ENCODE measurements at regions not wholly inside any gene's neighbourhood (a gene's known extent, or its start where the extent isn't known, plus 50 kb on each side); places are given as distances from the start of the nearest gene placed in this dataset.
A peak's percentile ranks its signal among the peaks of the same experiment; 100 is the strongest.
"Not testable (repeated sequence)": the region's sequence is repeated elsewhere in the genome, so short reads cannot be mapped to it uniquely, and the experiment has no call there.

DNA sequence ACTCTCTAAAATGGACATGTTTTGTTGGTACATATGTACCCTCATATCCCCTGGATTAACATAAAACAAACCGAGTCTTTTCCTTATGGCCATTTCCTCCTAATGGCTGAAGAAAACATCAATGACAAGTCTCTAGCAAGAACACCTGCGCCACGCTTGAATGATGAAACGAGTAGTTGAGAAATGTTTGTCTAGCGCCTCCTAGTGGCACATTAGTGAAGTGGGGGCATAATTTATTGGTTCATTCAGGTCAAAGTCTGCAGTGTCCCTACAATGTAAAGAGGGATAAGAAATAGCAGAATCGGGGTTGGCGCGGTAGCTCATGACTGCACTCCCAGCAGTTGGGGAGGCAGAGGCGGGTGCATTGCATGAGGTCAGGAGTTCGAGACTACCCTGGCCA lies 391.8 kb upstream of the USP9Y start:
- TF ChIP-seq, protein P1, sequence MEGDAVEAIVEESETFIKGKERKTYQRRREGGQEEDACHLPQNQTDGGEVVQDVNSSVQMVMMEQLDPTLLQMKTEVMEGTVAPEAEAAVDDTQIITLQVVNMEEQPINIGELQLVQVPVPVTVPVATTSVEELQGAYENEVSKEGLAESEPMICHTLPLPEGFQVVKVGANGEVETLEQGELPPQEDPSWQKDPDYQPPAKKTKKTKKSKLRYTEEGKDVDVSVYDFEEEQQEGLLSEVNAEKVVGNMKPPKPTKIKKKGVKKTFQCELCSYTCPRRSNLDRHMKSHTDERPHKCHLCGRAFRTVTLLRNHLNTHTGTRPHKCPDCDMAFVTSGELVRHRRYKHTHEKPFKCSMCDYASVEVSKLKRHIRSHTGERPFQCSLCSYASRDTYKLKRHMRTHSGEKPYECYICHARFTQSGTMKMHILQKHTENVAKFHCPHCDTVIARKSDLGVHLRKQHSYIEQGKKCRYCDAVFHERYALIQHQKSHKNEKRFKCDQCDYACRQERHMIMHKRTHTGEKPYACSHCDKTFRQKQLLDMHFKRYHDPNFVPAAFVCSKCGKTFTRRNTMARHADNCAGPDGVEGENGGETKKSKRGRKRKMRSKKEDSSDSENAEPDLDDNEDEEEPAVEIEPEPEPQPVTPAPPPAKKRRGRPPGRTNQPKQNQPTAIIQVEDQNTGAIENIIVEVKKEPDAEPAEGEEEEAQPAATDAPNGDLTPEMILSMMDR (IDR thresholded peaks at IDR 0.05; ENCODE audit: partially characterized antibody, unreplicated experiment) = peak; percentile 30
- no peaks in the 10 kb centered on the region for H3K27me3 Mint-ChIP-seq (ENCODE audit: unreplicated experiment)
- H3K9me3 Mint-ChIP-seq (ENCODE audit: unreplicated experiment) = peaks cover 4% of the 10 kb centered on the region
- H3K4me1 Mint-ChIP-seq (ENCODE audit: low read depth, unreplicated experiment) = no peaks in the 10 kb centered on the region
- no peak overlapping the region for H3K4me3 Mint-ChIP-seq (ENCODE audit: unreplicated experiment)
- no peak overlapping the region for H3K27ac Mint-ChIP-seq (ENCODE audit: unreplicated experiment)
- no peak for DNase-seq
- no peaks in the 10 kb centered on the region for H3K36me3 Mint-ChIP-seq (ENCODE audit: unreplicated experiment)

DNA sequence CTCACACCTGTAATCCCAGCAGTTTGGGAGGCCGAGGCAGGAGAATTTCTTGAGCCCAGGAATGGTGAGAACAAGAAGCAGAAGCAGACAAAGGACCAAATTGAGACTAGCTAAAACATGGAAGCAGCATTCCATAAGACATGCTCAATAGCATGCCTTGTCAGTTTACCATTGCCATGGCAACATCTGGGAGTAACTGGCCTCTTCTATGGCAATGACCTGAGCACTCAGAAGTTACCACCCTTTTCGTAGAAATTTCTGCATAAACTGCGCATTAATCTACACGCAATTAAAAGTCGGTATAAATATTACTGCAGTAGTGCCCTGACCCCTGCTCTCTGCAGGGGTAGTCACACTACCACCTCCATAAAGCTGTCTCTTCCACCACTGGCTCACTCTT lies 390.2 kb upstream of the USP9Y start:
- H3K27ac Mint-ChIP-seq (ENCODE audit: unreplicated experiment) = no peak overlapping the region
- TF ChIP-seq, protein P1 (IDR thresholded peaks at IDR 0.05; ENCODE audit: partially characterized antibody, unreplicated experiment) = no peak
- no peak overlapping the region for H3K4me3 Mint-ChIP-seq (ENCODE audit: unreplicated experiment)
- no peaks in the 10 kb centered on the region for H3K36me3 Mint-ChIP-seq (ENCODE audit: unreplicated experiment)
- H3K4me1 Mint-ChIP-seq (ENCODE audit: low read depth, unreplicated experiment) = no peaks in the 10 kb centered on the region
- no peaks in the 10 kb centered on the region for H3K27me3 Mint-ChIP-seq (ENCODE audit: unreplicated experiment)
- peaks cover 3% of the 10 kb centered on the region for H3K9me3 Mint-ChIP-seq (ENCODE audit: unreplicated experiment)
- DNase-seq = no peak

DNA sequence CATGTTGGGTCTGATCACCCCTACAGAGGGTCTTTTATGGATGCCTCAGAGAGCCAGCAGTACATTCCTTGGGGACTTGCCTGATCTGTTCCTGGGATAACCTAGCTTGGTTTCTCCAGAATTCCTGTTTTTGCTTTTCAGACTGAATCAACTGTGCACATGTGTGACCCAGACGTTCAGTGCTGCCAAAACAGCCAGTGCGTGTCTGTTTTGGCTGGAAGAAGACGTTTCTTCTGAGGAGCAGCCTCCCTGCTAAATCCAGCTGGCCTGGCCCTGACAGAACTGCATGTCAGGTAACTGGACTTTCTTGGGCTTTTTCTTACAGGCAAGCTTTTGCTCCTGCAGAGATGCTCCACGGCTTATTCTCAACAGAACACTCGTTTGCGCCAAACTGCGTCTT lies 373.3 kb upstream of the USP9Y start:
- H3K4me3 Mint-ChIP-seq (ENCODE audit: unreplicated experiment) = no peak overlapping the region
- no peak overlapping the region for H3K27ac Mint-ChIP-seq (ENCODE audit: unreplicated experiment)
- H3K36me3 Mint-ChIP-seq (ENCODE audit: unreplicated experiment) = no peaks in the 10 kb centered on the region
- TF ChIP-seq, protein P1 (IDR thresholded peaks at IDR 0.05; ENCODE audit: partially characterized antibody, unreplicated experiment) = no peak
- H3K9me3 Mint-ChIP-seq (ENCODE audit: unreplicated experiment) = peaks cover 1% of the 10 kb centered on the region
- H3K4me1 Mint-ChIP-seq (ENCODE audit: low read depth, unreplicated experiment) = no peaks in the 10 kb centered on the region
- no peak for DNase-seq
- no peaks in the 10 kb centered on the region for H3K27me3 Mint-ChIP-seq (ENCODE audit: unreplicated experiment)

DNA sequence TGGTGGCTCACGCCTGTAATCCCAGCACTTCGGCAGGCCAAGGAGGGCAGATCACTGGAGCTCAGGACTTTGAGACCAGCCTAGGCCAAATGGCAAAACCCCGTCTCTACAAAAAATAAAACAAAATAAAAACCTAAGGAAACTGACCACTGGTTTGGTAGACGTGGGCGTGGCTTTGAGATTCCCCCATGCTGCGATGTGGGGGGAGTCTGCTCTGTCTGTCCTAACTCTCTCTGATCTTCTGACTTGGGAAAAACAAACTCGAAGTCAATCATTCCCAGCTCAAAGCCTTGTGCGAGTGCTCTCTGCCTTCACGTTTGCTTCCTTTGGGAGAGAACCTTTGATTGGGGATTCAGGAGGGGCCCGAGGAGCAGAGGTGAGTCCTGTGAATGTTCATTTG lies 369.1 kb upstream of the USP9Y start:
- H3K36me3 Mint-ChIP-seq (ENCODE audit: unreplicated experiment); H3K9me3 Mint-ChIP-seq (ENCODE audit: unreplicated experiment); H3K27me3 Mint-ChIP-seq (ENCODE audit: unreplicated experiment); DNase-seq; H3K27ac Mint-ChIP-seq (ENCODE audit: unreplicated experiment); H3K4me3 Mint-ChIP-seq (ENCODE audit: unreplicated experiment); H3K4me1 Mint-ChIP-seq (ENCODE audit: low read depth, unreplicated experiment): not testable (repeated sequence)

DNA sequence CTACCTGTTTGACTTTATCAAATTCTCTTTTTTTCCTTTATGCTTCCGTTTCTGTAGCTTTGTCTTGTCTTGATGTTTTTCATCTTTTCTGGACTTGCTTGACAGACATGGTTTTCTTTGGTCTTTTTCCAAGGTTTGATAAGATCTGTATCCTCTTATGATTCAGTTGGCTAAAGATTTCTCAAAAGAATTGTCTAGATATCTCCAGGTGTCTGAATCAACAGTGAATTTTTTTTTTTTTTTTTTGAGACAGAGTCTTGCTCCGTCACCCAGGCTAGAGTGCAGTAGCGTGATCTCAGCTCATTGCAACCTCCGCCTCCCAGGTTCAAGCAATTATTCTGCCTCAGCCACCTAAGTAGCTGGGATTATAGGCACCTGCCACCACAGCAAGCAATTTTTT lies 357.8 kb upstream of the USP9Y start:
- Mint-ChIP-seq H3K27me3 (ENCODE audit: unreplicated experiment) (no peaks in the 10 kb centered on the region), H3K4me3 (ENCODE audit: unreplicated experiment) (no peak overlapping the region), H3K9me3 (ENCODE audit: unreplicated experiment) (peaks cover 9% of the 10 kb centered on the region), H3K4me1 (ENCODE audit: low read depth, unreplicated experiment) (no peaks in the 10 kb centered on the region), H3K36me3 (ENCODE audit: unreplicated experiment) (no peaks in the 10 kb centered on the region), H3K27ac (ENCODE audit: unreplicated experiment) (no peak overlapping the region)
- DNase-seq = no peak
- TF ChIP-seq, protein P1 (IDR thresholded peaks at IDR 0.05; ENCODE audit: partially characterized antibody, unreplicated experiment) = no peak

DNA sequence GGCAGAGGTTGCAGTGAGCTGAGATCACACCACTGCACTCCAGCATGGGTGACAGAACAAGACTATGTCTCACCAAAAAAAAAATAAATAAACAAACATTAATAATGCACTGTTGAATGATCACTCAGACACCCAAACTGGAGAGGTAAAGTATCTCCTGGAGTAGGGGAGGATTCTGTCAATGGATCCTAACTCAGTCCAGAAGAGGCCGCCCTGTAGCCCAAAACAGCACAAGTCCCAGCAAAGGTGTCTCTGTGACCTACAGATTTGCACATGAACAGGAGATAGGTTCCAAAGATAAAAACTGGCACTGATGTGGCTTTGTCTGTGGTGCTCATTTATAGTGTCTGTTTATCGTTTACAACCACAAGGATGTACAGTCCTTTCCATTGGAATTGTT lies 352.9 kb upstream of the USP9Y start:
- no peak for DNase-seq

More for the DNA sequence above, 352.9 kb upstream of the USP9Y start:
- Mint-ChIP-seq H3K27ac (ENCODE audit: unreplicated experiment) (no peak overlapping the region), H3K36me3 (ENCODE audit: unreplicated experiment) (no peaks in the 10 kb centered on the region), H3K9me3 (ENCODE audit: unreplicated experiment) (peaks cover 7% of the 10 kb centered on the region), H3K4me1 (ENCODE audit: low read depth, unreplicated experiment) (no peaks in the 10 kb centered on the region), H3K4me3 (ENCODE audit: unreplicated experiment) (no peak overlapping the region), H3K27me3 (ENCODE audit: unreplicated experiment) (no peaks in the 10 kb centered on the region)
- TF ChIP-seq, protein P1 (IDR thresholded peaks at IDR 0.05; ENCODE audit: partially characterized antibody, unreplicated experiment) = no peak

All from glutamatergic neuron (in vitro differentiated cells).